KMS-11 (cell line): ENCODE measurements at regions not wholly inside any gene's neighbourhood (a gene's known extent, or its start where the extent isn't known, plus 50 kb on each side); places are given as distances from the start of the nearest gene placed in this dataset.

Experiments used
- H2AFZ ChIP-seq: fragments of 200-600 bp; sonication (generic); 2 replicates; pipeline ENCODE4 v1.6.1; 2016; ENCODE audit warnings: antibody characterized with exemption, mixed run types, low read depth
- H3K27ac ChIP-seq: fragments of 200-600 bp; sonication (generic); 2 replicates; pipeline ENCODE4 v1.6.1; 2016; ENCODE audit warnings: mild to moderate bottlenecking, mixed run types
- H3K27me3 ChIP-seq: fragments of 200-600 bp; sonication (generic); 2 replicates; pipeline ENCODE4 v1.6.1; 2017; ENCODE audit warnings: mild to moderate bottlenecking, low read depth, mixed run types, moderate library complexity; ENCODE audit not compliant: insufficient read depth
- H3K36me3 ChIP-seq: fragments of 200-600 bp; sonication (generic); 2 replicates; pipeline ENCODE4 v1.6.1; 2017; ENCODE audit warnings: mild to moderate bottlenecking, mixed run types; ENCODE audit not compliant: insufficient read depth
- H3K4me1 ChIP-seq: fragments of 200-600 bp; sonication (generic); 2 replicates; pipeline ENCODE4 v1.6.1; 2016; ENCODE audit warnings: mild to moderate bottlenecking, low read depth, mixed run types; ENCODE audit not compliant: poor library complexity, severe bottlenecking
- H3K4me2 ChIP-seq: fragments of 200-600 bp; sonication (generic); 2 replicates; pipeline ENCODE4 v1.7.0; 2016; ENCODE audit warnings: mild to moderate bottlenecking, mixed run types
- H3K4me3 ChIP-seq: fragments of 200-600 bp; sonication (generic); IDR thresholded peaks from 2 replicates; pipeline ENCODE4 v1.6.1; 2017; ENCODE audit warnings: low read depth, low read length, mixed read lengths; ENCODE audit not compliant: insufficient read depth
- H3K79me2 ChIP-seq: fragments of 200-600 bp; sonication (generic); 2 replicates; pipeline ENCODE4 v1.6.1; 2016; ENCODE audit warnings: low read depth, mixed run types; ENCODE audit not compliant: insufficient read depth
- H3K9ac ChIP-seq: fragments of 200-600 bp; sonication (generic); 2 replicates; pipeline ENCODE4 v1.6.1; 2016; ENCODE audit warnings: mild to moderate bottlenecking, mixed run types
- H4K20me1 ChIP-seq: fragments of 200-600 bp; sonication (generic); 2 replicates; pipeline ENCODE4 v1.6.1; 2016; ENCODE audit warnings: mild to moderate bottlenecking, mixed run types; ENCODE audit not compliant: insufficient read depth
- CTCF ChIP-seq: fragments of 200-600 bp; sonication (generic); conservative IDR thresholded peaks from 2 replicates; pipeline ENCODE4 v1.6.1; 2017; ENCODE audit warnings: low read depth, mild to moderate bottlenecking, antibody characterized with exemption, low read length, moderate library complexity, mixed read lengths

- Histone ChIP-seq H3K4me3 (no peak overlapping the region), H3K4me1 (no peaks in the 10 kb centered on the region), H3K4me2 (no peak overlapping the region), H3K36me3 (no peaks in the 10 kb centered on the region), H3K27me3 (no peaks in the 10 kb centered on the region), H3K79me2 (no peaks in the 10 kb centered on the region), H2AFZ (no peak overlapping the region), H4K20me1 (no peaks in the 10 kb centered on the region; the same call in 1 of the 2 replicates), H3K27ac (no peak overlapping the region), H3K9ac (no peak overlapping the region)
- no peak for TF ChIP-seq CTCF
These were observed 177.2 kb upstream of the THBS1 start for GRCh38 chr15:39403640-39404117.

- Histone ChIP-seq H3K4me2 (no peak overlapping the region), H2AFZ (no peak overlapping the region), H3K9ac (no peak overlapping the region), H3K36me3 (no peaks in the 10 kb centered on the region), H3K79me2 (no peaks in the 10 kb centered on the region), H3K4me1 (no peaks in the 10 kb centered on the region), H3K4me3 (no peak overlapping the region), H3K27ac (no peak overlapping the region), H3K27me3 (no peaks in the 10 kb centered on the region), H4K20me1 (no peaks in the 10 kb centered on the region; the same call in 1 of the 2 replicates)
- no peak for TF ChIP-seq CTCF
These were observed 176.1 kb upstream of the THBS1 start for GRCh38 chr15:39404767-39405181.

GRCh38 chr15:39406485-39406884 lies 174.4 kb upstream of the THBS1 start:
- H3K79me2 ChIP-seq = no peaks in the 10 kb centered on the region
- no peak overlapping the region for H3K9ac ChIP-seq
- TF ChIP-seq CTCF = no peak
- no peaks in the 10 kb centered on the region; the same call in 1 of the 2 replicates for H4K20me1 ChIP-seq
- H3K4me3 ChIP-seq = no peak overlapping the region
- H2AFZ ChIP-seq = no peak overlapping the region
- H3K36me3 ChIP-seq = no peaks in the 10 kb centered on the region
- H3K27ac ChIP-seq = no peak overlapping the region
- H3K4me1 ChIP-seq = peaks cover 7% of the 10 kb centered on the region
- no peaks in the 10 kb centered on the region for H3K27me3 ChIP-seq
- H3K4me2 ChIP-seq = no peak overlapping the region

- no peaks in the 10 kb centered on the region for H3K79me2 ChIP-seq
- H3K36me3 ChIP-seq = no peaks in the 10 kb centered on the region
- no peak for TF ChIP-seq CTCF
- H3K27ac ChIP-seq = no peak overlapping the region
- H2AFZ ChIP-seq = no peak overlapping the region
- no peak overlapping the region for H3K4me2 ChIP-seq
- peaks cover 13% of the 10 kb centered on the region for H3K4me1 ChIP-seq
- H3K27me3 ChIP-seq = no peaks in the 10 kb centered on the region
- H4K20me1 ChIP-seq = no peaks in the 10 kb centered on the region; the same call in 1 of the 2 replicates
- no peak overlapping the region for H3K9ac ChIP-seq
- H3K4me3 ChIP-seq = no peak overlapping the region
These were observed 173.8 kb upstream of the THBS1 start for GRCh38 chr15:39407116-39407515.
